ENCODE measurements at regions not wholly inside any gene's neighbourhood (a gene's known extent, or its start where the extent isn't known, plus 50 kb on each side); places are given as distances from the start of the nearest gene placed in this dataset.

DNA sequence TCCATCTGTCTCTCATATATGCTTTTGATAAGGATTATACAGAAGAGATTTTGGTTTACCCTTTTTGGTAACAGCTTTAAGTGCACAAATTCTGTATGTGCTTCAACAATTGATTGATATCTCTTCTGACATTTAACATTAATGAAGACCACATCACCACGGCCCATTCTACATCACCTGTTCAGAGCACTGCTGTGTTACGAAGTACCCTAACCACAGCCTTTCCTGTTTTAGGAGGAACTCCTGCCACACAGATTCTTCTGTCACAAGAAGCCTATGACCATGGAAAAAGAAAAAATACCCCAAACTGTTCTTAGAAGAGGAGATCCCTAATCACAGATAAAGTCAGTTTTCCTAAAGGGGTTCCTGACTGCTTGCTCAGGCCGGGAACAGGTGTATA, 170.1 kb downstream of the NSUN3 start:
- DNase-seq (ENCODE audit: extremely low read depth in 1 of 4, low spot score in 3 of 4): no peak
- CTCF ChIA-PET (ENCODE audit: low intra/inter-chr PET ratio): no interaction called here
- Histone ChIP-seq H3K27me3 (ENCODE audit: control insufficient read depth in 2 of 2, insufficient read depth in 2 of 2, low read length in 2 of 2) (no peaks in the 10 kb centered on the region), H3K4me2 (ENCODE audit: insufficient read depth, low read length) (no peak overlapping the region), H4K20me1 (replicated peaks; ENCODE audit: control insufficient read depth, insufficient read depth, low read length) (no peaks in the 10 kb centered on the region), H3K79me2 (ENCODE audit: control insufficient read depth, insufficient read depth, low read length) (no peaks in the 10 kb centered on the region), H3K9ac (ENCODE audit: insufficient read depth in 1 of 2, low read depth in 2 of 2, low read length in 2 of 2) (no peak overlapping the region), H3K4me3 (no peak overlapping the region), H3K9me1 (ENCODE audit: control insufficient read depth, insufficient read depth, low read length) (no peaks in the 10 kb centered on the region), H3K36me3 (ENCODE audit: control insufficient read depth, insufficient read depth, low read length) (no peaks in the 10 kb centered on the region), H3K27ac (ENCODE audit: extremely low read depth, low read depth, low read length) (no peak overlapping the region), H2AFZ (ENCODE audit: low read depth, low read length) (no peak overlapping the region), H3K9me3 (replicated peaks; ENCODE audit: control insufficient read depth, insufficient read depth, low read depth, low read length) (no peaks in the 10 kb centered on the region), H3K4me1 (replicated peaks in 1 of 2; ENCODE audit: control insufficient read depth in 2 of 2, insufficient read depth in 2 of 2, low read length in 2 of 2) (no peaks in the 10 kb centered on the region)
- BruUV-seq (replicated peaks): no TSS peak
- intact Hi-C loops (cut with micrococcal nuclease) (loop anchor here (5.0 kb wide), 1 partner anchor 116 kb away; no protein-coding TSS in a partner anchor), in situ Hi-C loops (cut with MboI) (no loop called here)
- WGBS (ENCODE audit: insufficient coverage, low coverage, missing lambda C conversion rate): 0% methylated on average over 3 of the region's 3 CpGs
- ATAC-seq: no peak
- POLR2A ChIA-PET: no interaction called here
- TF ChIP-seq CXXC5 (CRISPR knock-in tag; IDR thresholded peaks at IDR 0.05): no peak
- no peak for TF ChIP-seq ARID3A (IDR thresholded peaks at IDR 0.05; ENCODE audit: borderline replicate concordance, low read depth, low read length)
- TF ChIP-seq NFE2L1 (tag; IDR thresholded peaks at IDR 0.05; ENCODE audit: borderline replicate concordance, low read depth): no peak
- no peak for TF ChIP-seq FOXJ3 (CRISPR knock-in tag; IDR thresholded peaks at IDR 0.05)
- TF ChIP-seq STAT5A (IDR thresholded peaks at IDR 0.05; ENCODE audit: borderline replicate concordance, low read length): no peak
- no peak for TF ChIP-seq SRSF9 (IDR thresholded peaks at IDR 0.05; ENCODE audit: borderline replicate concordance, low read depth, low read length)
- TF ChIP-seq SLC30A9 (CRISPR knock-in tag; IDR thresholded peaks at IDR 0.05): no peak
- TF ChIP-seq TAF1 (IDR thresholded peaks at IDR 0.05; ENCODE audit: control insufficient read depth, extremely low read depth, insufficient read depth, low read length, severe bottlenecking): no peak
- no peak for TF ChIP-seq TRIM24 (IDR thresholded peaks at IDR 0.05)
- TF ChIP-seq ZNF282 (CRISPR knock-in tag; IDR thresholded peaks at IDR 0.05): no peak
- TF ChIP-seq RBM17 (IDR thresholded peaks at IDR 0.05; ENCODE audit: borderline replicate concordance, low read depth, low read length): no peak
- no peak for TF ChIP-seq KLF10 (CRISPR knock-in tag; IDR thresholded peaks at IDR 0.05)
- FAIRE-seq: no peak

Measured in K562 (cell line).